OCI-LY3 (cell line): ENCODE measurements at regions not wholly inside any gene's neighbourhood (a gene's known extent, or its start where the extent isn't known, plus 50 kb on each side); places are given as distances from the start of the nearest gene placed in this dataset.

Experiments used
- H2AFZ ChIP-seq: fragments of 200-600, 300-600 bp; shearing (Covaris generic); 2 replicates; pipeline ENCODE4 v1.6.0; 2014; ENCODE audit warnings: antibody characterized with exemption, low read depth, low read length
- H3K27ac ChIP-seq: fragments of 200-600, 300-600 bp; sonication (generic); 2 replicates; pipeline ENCODE4 v1.5.1; 2014; ENCODE audit warnings: mild to moderate bottlenecking, low read length, moderate library complexity, mixed read lengths
- H3K27me3 ChIP-seq: fragments of 200-600, 300-600 bp; sonication (generic); 2 replicates; pipeline ENCODE4 v1.6.1; 2014; ENCODE audit warnings: low read depth, low read length, mixed read lengths
- H3K36me3 ChIP-seq: fragments of 200-600, 300-600 bp; sonication (generic); replicated peaks from 2 replicates; pipeline ENCODE3; 2014; ENCODE audit warnings: low read depth, low read length, mixed read lengths
- H3K4me1 ChIP-seq: fragments of 300-600, 200-600 bp; sonication (generic); 2 replicates; pipeline ENCODE4 v1.6.1; 2014; ENCODE audit warnings: low read length, mixed read lengths
- H3K4me2 ChIP-seq: fragments of 200-600, 300-600 bp; sonication (generic); 2 replicates; pipeline ENCODE4 v1.6.1; 2014; ENCODE audit warnings: low read length, mixed read lengths
- H3K4me3 ChIP-seq: fragments of 300-600, 200-600 bp; sonication (generic); 2 replicates; pipeline ENCODE4 v1.5.1; 2014; ENCODE audit warnings: antibody characterized with exemption, mild to moderate bottlenecking, low read length, moderate library complexity
- H3K79me2 ChIP-seq: fragments of 300-600, 200-600 bp; shearing (Covaris generic); 2 replicates; pipeline ENCODE4 v1.6.1; 2014; ENCODE audit warnings: mild to moderate bottlenecking, low read length, mixed read lengths
- H3K9ac ChIP-seq: fragments of 300-600, 200-600 bp; shearing (Covaris generic); 2 replicates; pipeline ENCODE4 v1.6.0; 2014; ENCODE audit warnings: mild to moderate bottlenecking, low read length, moderate library complexity
- H3K9me3 ChIP-seq: fragments of 200-600, 300-600 bp; shearing (Covaris generic); 2 replicates; pipeline ENCODE4 v1.6.1; 2014; ENCODE audit warnings: low read length, mixed read lengths; ENCODE audit not compliant: insufficient read depth
- H4K20me1 ChIP-seq: fragments of 200-600, 300-600 bp; sonication (generic); 2 replicates; pipeline ENCODE4 v1.6.1; 2016; ENCODE audit warnings: low read length, mixed read lengths; ENCODE audit not compliant: insufficient read depth
- EZH2phosphoT487 ChIP-seq: fragments of 200-600 bp; shearing (Covaris generic); IDR thresholded peaks from 2 replicates; pipeline ENCODE4 v1.6.1; 2018; ENCODE audit warnings: antibody characterized with exemption, mixed run types, low read depth
- TF ChIP-seq, protein P1 (sequence below): fragments of 200-600, 300-600 bp; sonication (generic); IDR thresholded peaks from 2 replicates; pipeline ENCODE4 v1.5.1; 2014; ENCODE audit warnings: antibody characterized with exemption, low read length, low read depth

- Histone ChIP-seq H3K4me1 (no peaks in the 10 kb centered on the region), H3K9me3 (no peaks in the 10 kb centered on the region), H3K9ac (no peak overlapping the region), H3K36me3 (no peaks in the 10 kb centered on the region), H3K27me3 (no peaks in the 10 kb centered on the region), H2AFZ (no peak overlapping the region), H4K20me1 (no peaks in the 10 kb centered on the region), H3K4me2 (no peak overlapping the region), H3K27ac (no peak overlapping the region), H3K79me2 (no peaks in the 10 kb centered on the region), H3K4me3 (no peak overlapping the region)
- TF ChIP-seq, protein P1, sequence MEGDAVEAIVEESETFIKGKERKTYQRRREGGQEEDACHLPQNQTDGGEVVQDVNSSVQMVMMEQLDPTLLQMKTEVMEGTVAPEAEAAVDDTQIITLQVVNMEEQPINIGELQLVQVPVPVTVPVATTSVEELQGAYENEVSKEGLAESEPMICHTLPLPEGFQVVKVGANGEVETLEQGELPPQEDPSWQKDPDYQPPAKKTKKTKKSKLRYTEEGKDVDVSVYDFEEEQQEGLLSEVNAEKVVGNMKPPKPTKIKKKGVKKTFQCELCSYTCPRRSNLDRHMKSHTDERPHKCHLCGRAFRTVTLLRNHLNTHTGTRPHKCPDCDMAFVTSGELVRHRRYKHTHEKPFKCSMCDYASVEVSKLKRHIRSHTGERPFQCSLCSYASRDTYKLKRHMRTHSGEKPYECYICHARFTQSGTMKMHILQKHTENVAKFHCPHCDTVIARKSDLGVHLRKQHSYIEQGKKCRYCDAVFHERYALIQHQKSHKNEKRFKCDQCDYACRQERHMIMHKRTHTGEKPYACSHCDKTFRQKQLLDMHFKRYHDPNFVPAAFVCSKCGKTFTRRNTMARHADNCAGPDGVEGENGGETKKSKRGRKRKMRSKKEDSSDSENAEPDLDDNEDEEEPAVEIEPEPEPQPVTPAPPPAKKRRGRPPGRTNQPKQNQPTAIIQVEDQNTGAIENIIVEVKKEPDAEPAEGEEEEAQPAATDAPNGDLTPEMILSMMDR, result no peak
- TF ChIP-seq EZH2phosphoT487, result no peak
These were observed 575.5 kb upstream of the ID4 start for GRCh38 chr6:19261642-19262041.

DNA sequence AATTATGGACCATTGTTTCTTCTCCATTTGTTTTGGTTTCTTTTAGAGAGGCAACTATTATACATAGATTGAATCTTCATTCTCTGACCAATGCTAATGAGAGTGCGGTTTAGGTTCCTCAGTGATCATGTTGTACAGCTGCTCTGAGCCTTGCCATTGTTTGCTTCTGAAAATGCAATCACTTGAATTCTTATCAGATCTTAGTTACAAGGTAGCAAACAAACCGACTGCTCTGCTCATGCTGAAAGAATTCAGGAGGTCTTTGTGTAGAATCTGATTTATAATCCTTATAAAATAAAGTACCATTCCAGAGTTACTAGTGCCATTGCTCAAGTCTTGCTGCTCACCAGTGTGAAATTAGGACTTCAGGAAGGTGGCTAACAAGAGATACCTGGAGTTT is 569.1 kb upstream of the ID4 start:
- Histone ChIP-seq H3K36me3 (no peaks in the 10 kb centered on the region), H2AFZ (no peak overlapping the region), H3K9ac (no peak overlapping the region), H3K27me3 (no peaks in the 10 kb centered on the region), H3K27ac (no peak overlapping the region), H3K79me2 (no peaks in the 10 kb centered on the region), H3K4me3 (no peak overlapping the region), H3K9me3 (no peaks in the 10 kb centered on the region), H3K4me1 (no peaks in the 10 kb centered on the region), H4K20me1 (no peaks in the 10 kb centered on the region), H3K4me2 (no peak overlapping the region)
- TF ChIP-seq, protein P1, result no peak
- TF ChIP-seq EZH2phosphoT487, result no peak

DNA sequence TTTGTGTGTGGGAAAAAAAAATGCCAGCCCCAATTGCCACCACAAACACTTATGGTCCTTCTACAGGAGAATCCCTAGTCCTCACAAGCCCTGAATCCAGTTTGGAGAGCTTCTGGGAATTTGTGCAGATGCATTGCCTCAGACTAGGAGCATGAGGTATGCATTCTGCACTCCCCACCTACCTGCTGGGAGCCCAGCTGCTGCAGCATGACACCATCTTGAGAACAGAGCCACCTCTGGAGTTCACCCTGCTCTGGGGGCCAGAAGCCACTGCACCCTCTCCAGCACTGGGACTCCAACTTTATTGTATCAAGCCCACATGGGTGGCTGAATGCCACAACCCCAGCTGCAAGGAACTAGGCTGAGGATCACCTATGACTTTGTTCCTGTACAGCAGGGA is 568.5 kb upstream of the ID4 start:
- Histone ChIP-seq H3K4me2 (no peak overlapping the region), H3K4me3 (no peak overlapping the region), H4K20me1 (no peaks in the 10 kb centered on the region), H2AFZ (no peak overlapping the region), H3K27me3 (no peaks in the 10 kb centered on the region), H3K4me1 (no peaks in the 10 kb centered on the region), H3K36me3 (no peaks in the 10 kb centered on the region), H3K9ac (no peak overlapping the region), H3K27ac (no peak overlapping the region), H3K9me3 (no peaks in the 10 kb centered on the region), H3K79me2 (no peaks in the 10 kb centered on the region)
- TF ChIP-seq EZH2phosphoT487, result no peak
- TF ChIP-seq, protein P1, result no peak

DNA sequence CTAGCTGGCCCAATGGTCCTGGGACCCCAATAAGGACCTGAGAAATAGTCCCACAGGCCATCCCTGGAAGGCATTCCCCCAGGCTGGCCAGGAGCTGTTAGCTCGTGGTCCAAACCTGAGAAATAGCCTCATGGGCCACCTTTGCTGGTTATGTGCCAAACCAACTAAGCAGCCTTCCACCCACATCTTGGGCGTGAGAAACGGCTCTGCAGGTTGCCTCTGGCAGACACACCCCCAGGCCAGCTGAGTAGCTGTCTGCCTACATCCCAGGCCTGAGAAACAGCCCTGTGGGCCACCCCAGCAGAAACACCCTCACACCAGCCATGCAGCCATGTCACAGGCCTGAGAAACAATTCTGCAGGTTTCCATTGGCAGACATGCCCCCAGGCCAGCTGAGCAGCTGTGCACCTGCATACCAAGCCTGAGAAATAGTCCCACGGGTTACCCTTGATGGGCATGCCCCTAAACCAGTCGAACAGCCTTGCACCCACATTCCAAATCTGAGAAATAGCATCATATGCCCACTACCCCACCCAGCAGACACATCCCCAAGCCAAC is 567.8 kb upstream of the ID4 start:
- H3K79me2 ChIP-seq, result no peaks in the 10 kb centered on the region
- TF ChIP-seq, protein P1, result no peak
- no peaks in the 10 kb centered on the region for H4K20me1 ChIP-seq
- H3K9ac ChIP-seq, result no peak overlapping the region
- H3K27ac ChIP-seq, result no peak overlapping the region
- H3K9me3 ChIP-seq, result no peaks in the 10 kb centered on the region
- no peak overlapping the region for H2AFZ ChIP-seq
- H3K4me3 ChIP-seq, result no peak overlapping the region
- no peak overlapping the region for H3K4me2 ChIP-seq
- H3K4me1 ChIP-seq, result no peaks in the 10 kb centered on the region
- no peaks in the 10 kb centered on the region for H3K27me3 ChIP-seq
- H3K36me3 ChIP-seq, result no peaks in the 10 kb centered on the region
